NCI-H1092 treated with DMSO at 0.1 percent for 48 hours (cell line): ENCODE measurements at regions not wholly inside any gene's neighbourhood (a gene's known extent, or its start where the extent isn't known, plus 50 kb on each side); places are given as distances from the start of the nearest gene placed in this dataset.

Experiments
- DNase-seq: peaks from one replicate; lab custom pipeline; 2025; lab: John Stamatoyannopoulos, UW

DNA sequence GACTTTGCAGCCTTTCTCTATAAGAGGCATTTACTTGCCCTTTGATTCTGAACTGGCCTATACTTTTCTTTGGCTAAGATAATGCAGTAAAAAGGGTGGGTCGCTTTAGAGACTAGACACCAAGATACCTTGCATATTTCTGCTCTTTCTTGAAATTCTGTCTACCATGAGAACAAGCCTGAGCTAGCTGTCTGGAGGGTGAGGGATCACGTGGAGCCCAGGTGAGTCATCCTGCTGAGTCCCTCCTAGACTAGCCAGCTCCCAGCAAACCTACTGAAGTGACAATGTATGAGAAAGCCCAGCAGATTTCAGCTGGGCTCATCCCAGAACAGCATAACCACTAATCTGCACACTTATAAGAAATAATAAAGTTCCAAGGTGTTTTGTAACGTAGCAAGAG, 408.0 kb upstream of the KAZN start:
- DNase-seq, result no peak

GRCh38 chr1:14194511-14194910, 404.0 kb upstream of the KAZN start:
- no peak for DNase-seq

- DNase-seq, result no peak
Measured at GRCh38 chr1:14205066-14205465, 393.4 kb upstream of the KAZN start.

- DNase-seq, result no peak
Measured at GRCh38 chr1:14215151-14215550, 383.3 kb upstream of the KAZN start.

DNA sequence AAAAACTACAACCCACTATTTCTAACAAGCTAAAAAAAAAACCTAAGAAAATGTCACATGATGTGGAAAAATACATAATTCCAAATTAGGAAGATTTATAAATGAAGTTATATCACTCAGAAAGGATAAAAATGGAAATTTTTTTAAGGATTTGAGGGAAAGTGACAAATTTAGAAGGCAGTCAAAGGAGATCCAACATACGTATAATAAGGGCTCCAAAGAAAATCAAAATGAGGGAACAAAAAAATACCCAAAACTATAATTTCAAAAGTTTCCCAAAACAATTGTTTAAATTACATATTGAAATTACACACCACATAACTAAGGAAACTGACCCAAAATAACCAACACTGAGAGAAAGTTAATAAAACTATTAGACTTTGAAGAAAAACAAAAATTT, 381.1 kb upstream of the KAZN start:
- DNase-seq, result no peak

- DNase-seq, result no peak
Measured at GRCh38 chr1:14220324-14220723, 378.2 kb upstream of the KAZN start.

DNA sequence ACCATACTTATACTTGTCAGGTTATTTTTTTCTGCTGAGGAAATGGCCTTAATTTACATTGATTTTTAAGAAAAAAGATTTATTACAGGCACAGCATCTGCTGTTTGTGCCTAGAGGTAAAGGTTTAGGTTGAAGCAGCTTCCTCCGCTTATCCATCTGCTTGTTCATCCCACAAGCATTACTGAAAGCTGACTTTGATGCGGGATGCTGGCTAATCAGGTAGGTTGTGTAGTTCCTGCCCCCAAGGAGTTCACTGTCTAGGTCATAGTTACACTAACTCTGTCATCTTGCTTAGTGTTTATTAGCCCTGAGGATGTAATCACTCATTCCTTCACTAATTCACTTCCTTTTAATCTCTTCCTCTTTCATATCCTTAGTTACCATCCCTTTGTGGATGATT, 377.7 kb upstream of the KAZN start:
- DNase-seq, result no peak

DNA sequence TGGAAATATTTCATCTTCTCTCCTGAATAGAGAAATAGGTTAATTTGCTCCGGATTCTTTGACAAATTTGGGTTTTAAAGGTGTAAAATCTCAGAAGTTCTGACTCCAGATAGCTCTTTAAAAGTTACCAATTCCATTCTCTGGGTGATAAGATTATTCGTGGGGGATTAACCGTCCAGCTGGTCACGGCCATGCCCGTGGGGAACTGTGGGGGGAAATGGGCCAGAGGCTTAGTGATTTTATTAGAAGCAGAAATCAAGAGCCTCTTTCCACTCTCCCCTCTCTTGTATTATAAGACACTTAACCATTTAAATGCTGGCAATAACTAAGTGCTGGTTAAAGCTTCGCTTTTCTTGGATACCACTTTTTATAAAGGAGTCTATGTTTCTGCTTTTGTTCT, 376.4 kb upstream of the KAZN start:
- no peak for DNase-seq

- no peak for DNase-seq
Measured at GRCh38 chr1:14228677-14229076, 369.8 kb upstream of the KAZN start.

DNA sequence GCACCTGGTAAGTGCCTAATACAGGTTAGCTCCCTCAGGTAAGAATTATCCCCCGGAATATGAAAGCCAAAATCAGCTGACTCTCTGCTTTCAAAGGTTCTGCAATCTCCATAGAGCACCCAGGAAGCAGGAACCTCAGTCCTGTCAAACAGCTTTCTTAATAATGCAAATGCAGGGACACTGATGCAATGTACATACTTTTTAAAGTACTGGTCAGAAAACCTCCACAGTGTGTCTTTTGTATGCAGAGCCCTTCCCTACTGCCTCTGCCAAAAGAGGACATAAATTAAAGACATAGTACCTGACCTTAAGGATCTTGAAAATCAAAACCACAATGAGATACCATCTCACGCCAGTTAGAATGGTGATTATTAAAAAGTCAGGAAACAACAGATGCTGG, 365.0 kb upstream of the KAZN start:
- no peak for DNase-seq

DNA sequence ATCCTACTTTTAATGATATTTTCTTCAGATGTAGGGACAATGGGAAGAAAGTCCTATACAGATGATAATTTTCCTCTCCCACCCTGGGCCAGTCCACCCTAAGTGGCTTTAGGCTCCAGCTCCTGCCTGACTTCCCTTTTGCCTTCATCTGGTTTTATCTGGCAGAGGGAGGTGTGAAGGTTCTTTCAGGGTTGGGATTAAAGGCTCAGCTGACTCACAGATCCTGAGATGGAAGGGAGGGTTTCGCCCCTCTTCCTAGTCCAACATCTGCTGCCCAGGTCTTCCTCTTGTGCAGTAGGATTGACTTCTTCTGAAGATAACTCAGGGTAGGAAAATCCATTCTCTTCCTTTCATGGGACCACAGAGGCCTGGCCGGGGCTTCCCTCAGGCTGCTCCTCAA, 362.4 kb upstream of the KAZN start:
- no peak for DNase-seq

- DNase-seq, result no peak
Measured at GRCh38 chr1:14238472-14239307, 359.8 kb upstream of the KAZN start.

DNA sequence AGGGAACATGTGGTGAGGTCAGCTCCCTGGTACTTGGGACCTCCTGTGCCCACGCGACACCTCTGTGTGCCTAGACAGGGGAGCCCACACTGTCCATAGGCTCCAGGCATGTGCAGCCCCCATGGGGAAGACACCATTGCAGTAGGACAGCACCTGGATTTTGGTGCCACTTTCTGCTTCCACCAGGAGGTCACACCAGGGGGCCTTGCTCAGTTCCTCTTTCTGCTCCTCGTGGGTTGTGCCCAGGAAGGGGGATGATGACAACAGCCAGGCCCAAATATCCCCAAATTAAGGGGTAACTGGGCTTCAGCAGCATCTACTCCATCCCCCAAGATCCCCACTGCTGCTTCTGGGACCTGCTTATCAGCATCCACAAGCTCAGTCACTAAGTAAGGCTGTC, 358.2 kb upstream of the KAZN start:
- no peak for DNase-seq

- DNase-seq, result no peak
Measured at GRCh38 chr1:14242123-14242522, 356.4 kb upstream of the KAZN start.

DNA sequence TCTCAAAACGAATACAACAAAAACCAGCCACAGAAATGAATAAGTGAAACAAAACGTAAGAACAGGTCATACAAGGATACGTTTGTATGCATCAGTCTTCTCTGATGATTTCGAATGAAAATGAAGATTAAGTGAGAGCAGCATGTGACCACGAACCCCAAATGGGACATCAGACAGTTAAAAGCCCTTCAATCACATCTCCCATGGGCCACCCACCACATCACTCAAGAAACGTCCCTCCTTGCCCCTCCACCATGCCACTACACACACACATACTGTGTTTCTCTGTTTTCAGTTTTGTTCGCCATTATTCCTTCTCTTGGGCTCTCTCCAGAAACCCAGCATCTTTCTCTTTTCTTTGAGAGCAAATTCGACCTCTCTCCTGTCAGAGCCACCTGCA, 355.6 kb upstream of the KAZN start:
- no peak for DNase-seq

DNA sequence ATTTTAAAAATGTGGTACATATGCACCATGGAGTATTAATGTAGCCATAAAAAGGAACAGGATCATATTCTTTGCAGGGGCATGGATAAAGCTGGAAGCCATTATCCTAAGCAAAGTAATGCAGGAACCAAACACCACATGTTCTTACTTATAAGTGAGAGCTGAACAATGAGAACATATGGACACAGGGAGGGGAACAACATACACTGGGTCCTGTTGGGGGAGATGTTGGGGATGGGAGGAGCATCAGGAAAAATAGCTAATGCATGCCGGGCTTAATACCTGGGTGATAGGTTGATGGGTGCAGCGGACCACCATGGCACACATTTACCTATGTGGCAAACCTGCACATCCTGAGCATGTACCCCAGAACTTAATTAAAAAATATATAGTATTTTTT, 352.5 kb upstream of the KAZN start:
- no peak for DNase-seq

GRCh38 chr1:14246471-14246870, 352.0 kb upstream of the KAZN start:
- DNase-seq, result no peak

GRCh38 chr1:14247666-14248065, 350.8 kb upstream of the KAZN start:
- DNase-seq, result no peak

GRCh38 chr1:14251871-14252270, 346.6 kb upstream of the KAZN start:
- DNase-seq, result no peak

GRCh38 chr1:14253676-14254075, 344.8 kb upstream of the KAZN start:
- no peak for DNase-seq

GRCh38 chr1:14254251-14254650, 344.2 kb upstream of the KAZN start:
- DNase-seq, result no peak

DNA sequence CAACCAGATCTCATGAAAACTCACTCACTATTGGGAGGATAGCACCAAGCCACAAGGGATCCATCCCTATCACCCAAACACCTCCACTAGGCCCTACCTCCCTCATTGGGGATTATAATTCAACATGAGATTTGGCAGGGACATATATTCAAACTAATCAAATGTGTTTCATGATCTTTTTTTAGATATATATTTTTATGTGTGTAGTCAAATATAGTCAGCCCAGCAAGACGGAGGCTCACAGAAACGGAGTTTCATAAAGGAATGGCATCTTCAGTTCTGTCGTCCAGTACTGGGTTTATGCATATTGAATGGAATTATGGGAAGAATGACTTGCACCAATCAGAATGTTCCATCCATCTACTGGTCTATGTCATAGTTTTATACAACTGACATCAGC, 343.3 kb upstream of the KAZN start:
- DNase-seq, result no peak

- no peak for DNase-seq
Measured at GRCh38 chr1:14255711-14256110, 342.8 kb upstream of the KAZN start.

DNA sequence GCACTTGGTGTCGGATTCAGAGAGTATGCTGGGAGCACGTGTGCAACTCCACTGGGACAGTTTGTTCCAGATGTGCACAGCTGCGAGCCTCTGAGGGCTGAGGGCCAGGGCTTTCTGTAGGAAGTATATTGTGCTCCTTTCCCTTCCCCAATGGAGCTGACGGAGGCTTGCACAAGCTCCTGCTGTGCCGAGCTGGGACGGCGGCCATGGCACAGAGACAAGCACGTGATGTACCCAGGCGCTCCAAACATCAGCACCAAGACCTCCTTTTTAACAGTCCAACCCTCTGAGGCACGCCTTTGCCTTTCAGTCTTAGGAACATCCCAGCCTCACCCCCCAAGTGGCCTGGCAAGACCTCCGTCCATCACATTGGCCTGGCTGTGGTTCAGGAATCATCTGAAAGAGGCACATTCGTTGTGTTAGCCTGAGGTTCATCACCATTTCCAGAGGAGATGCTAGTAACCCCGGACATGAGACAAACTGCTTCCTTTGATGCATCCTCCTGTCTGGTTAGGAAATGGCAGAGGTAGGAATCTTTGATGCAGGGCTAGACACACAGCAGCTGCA, 339.2 kb upstream of the KAZN start:
- no peak for DNase-seq
